Daoy (cell line): ENCODE measurements at regions not wholly inside any gene's neighbourhood (a gene's known extent, or its start where the extent isn't known, plus 50 kb on each side); places are given as distances from the start of the nearest gene placed in this dataset.

ENCODE experiments used
- DNase-seq: peaks from one replicate; pipeline ENCODE4 v3.0.0-alpha.2; 2015; ENCODE audit warnings: low read depth

- no peak for DNase-seq
These were observed 372.3 kb downstream of the SV2B start for GRCh38 chr15:91472316-91472756.

GRCh38 chr15:91473894-91474545 is 374.0 kb downstream of the SV2B start:
- no peak for DNase-seq

- DNase-seq, result no peak
These were observed 376.6 kb upstream of the SLCO3A1 start for GRCh38 chr15:91476861-91477260.

- no peak for DNase-seq
These were observed 374.8 kb upstream of the SLCO3A1 start for GRCh38 chr15:91478717-91479191.

GRCh38 chr15:91480426-91480825 is 373.1 kb upstream of the SLCO3A1 start:
- no peak for DNase-seq

- no peak for DNase-seq
These were observed 370.7 kb upstream of the SLCO3A1 start for GRCh38 chr15:91482799-91483198.

GRCh38 chr15:91484141-91484540 is 369.4 kb upstream of the SLCO3A1 start:
- no peak for DNase-seq

GRCh38 chr15:91488452-91488851 is 365.1 kb upstream of the SLCO3A1 start:
- DNase-seq, result no peak

- no peak for DNase-seq
These were observed 363.3 kb upstream of the SLCO3A1 start for GRCh38 chr15:91490211-91490610.

- peak; percentile 25 for DNase-seq
These were observed 362.2 kb upstream of the SLCO3A1 start for GRCh38 chr15:91491101-91491950.

GRCh38 chr15:91496754-91497691 is 356.5 kb upstream of the SLCO3A1 start:
- no peak for DNase-seq

GRCh38 chr15:91498046-91498748 is 355.3 kb upstream of the SLCO3A1 start:
- no peak for DNase-seq

GRCh38 chr15:91498749-91499062 is 354.8 kb upstream of the SLCO3A1 start:
- no peak for DNase-seq

- no peak for DNase-seq
These were observed 353.6 kb upstream of the SLCO3A1 start for GRCh38 chr15:91499774-91500383.

- DNase-seq, result no peak
These were observed 344.9 kb upstream of the SLCO3A1 start for GRCh38 chr15:91508633-91509032.

GRCh38 chr15:91514147-91514546 is 339.4 kb upstream of the SLCO3A1 start:
- no peak for DNase-seq

- peak; percentile 85 for DNase-seq
These were observed 338.2 kb upstream of the SLCO3A1 start for GRCh38 chr15:91515188-91515754.

GRCh38 chr15:91516866-91517265 is 336.6 kb upstream of the SLCO3A1 start:
- DNase-seq, result no peak

- peak; percentile 30 for DNase-seq
These were observed 335.9 kb upstream of the SLCO3A1 start for GRCh38 chr15:91517491-91518200.

- DNase-seq, result peak; percentile 30
These were observed 332.7 kb upstream of the SLCO3A1 start for GRCh38 chr15:91520850-91521249.
